B cell (primary cell): ENCODE measurements at regions not wholly inside any gene's neighbourhood (a gene's known extent, or its start where the extent isn't known, plus 50 kb on each side); places are given as distances from the start of the nearest gene placed in this dataset.

ENCODE experiments used
- ATAC-seq: fragments of 200-7000 bp; cut with Tn5 transposase; one replicate; pipeline ENCODE4 v1.10.0; 2021; ENCODE audit warnings: low read depth, mild to moderate bottlenecking, moderate number of reproducible peaks, moderate library complexity
- CTCF ChIA-PET: fragments of 350-600 bp; sonication (Branson Sonifier 250); formaldehyde crosslinking; loops from one replicate; lab custom pipeline; 2021; ENCODE audit warnings: antibody characterized with exemption, inconsistent platforms; lab: Charles Lee
- POLR2A ChIA-PET: fragments of 350-600 bp; sonication (Branson Sonifier 250); formaldehyde crosslinking; loops from one replicate; lab custom pipeline; 2021; ENCODE audit warnings: antibody characterized with exemption; lab: Charles Lee
- DNase-seq: peaks from one replicate; pipeline ENCODE4 v3.0.0; 2013
- H2AFZ ChIP-seq: 2 replicates; pipeline ENCODE4 v1.6.1; 2012; ENCODE audit warnings: mild to moderate bottlenecking, low read depth, low read length; ENCODE audit not compliant: insufficient read depth, poor library complexity, severe bottlenecking
- H3K27ac ChIP-seq, 2 donors: 1 replicate in 1 of 2; 2 replicates in 1 of 2; pipeline ENCODE4 v1.5.1; 2012 to 2013; ENCODE audit warnings: low read length in 2 of 2, mild to moderate bottlenecking in 2 of 2, moderate library complexity in 1 of 2
- H3K27me3 ChIP-seq, 4 experiments: fragments of 200-600 bp in 1 of 4; sonication (generic) in 1 of 4; replicated peaks in 1 of 4; 1 replicate in 2 of 4; 2 replicates in 2 of 4; pipeline versions ENCODE4 v1.6.1 to v1.7.0; 2013 to 2016; ENCODE audit warnings: low read length in 3 of 4, mild to moderate bottlenecking in 2 of 4, mixed read lengths in 1 of 4, moderate library complexity in 1 of 4; ENCODE audit not compliant: insufficient read depth in 4 of 4, control insufficient read depth in 3 of 4; ENCODE audit errors: control extremely low read depth in 1 of 4
- H3K36me3 ChIP-seq, 2 experiments: replicated peaks in 1 of 2; 1 replicate in 1 of 2; 2 replicates in 1 of 2; pipeline versions ENCODE4 v1.6.1 to v1.7.1; 2013; ENCODE audit warnings: low read length in 1 of 2; ENCODE audit not compliant: insufficient read depth in 2 of 2, control insufficient read depth in 1 of 2; ENCODE audit errors: control extremely low read depth in 1 of 2, extremely low read depth in 1 of 2
- H3K4me1 ChIP-seq, 2 donors: fragments of 200-600 bp in 1 of 2; sonication (generic) in 1 of 2; 1 replicate in 1 of 2; 2 replicates in 1 of 2; pipeline versions ENCODE4 v1.5.1 to v1.6.1; 2013 to 2017; ENCODE audit warnings: low read length in 2 of 2; ENCODE audit not compliant: control insufficient read depth in 2 of 2, insufficient read depth in 2 of 2
- H3K4me2 ChIP-seq: replicated peaks from 2 replicates; pipeline ENCODE3; 2012; ENCODE audit warnings: mild to moderate bottlenecking, low read depth, low read length; ENCODE audit not compliant: poor library complexity, severe bottlenecking
- H3K4me3 ChIP-seq, 5 experiments: fragments of 200-600 bp in 1 of 5; sonication (generic) in 1 of 5; 1 replicate in 3 of 5; 2 replicates in 2 of 5; pipeline versions ENCODE4 v1.5.1 to v1.7.0; 2011 to 2016; ENCODE audit warnings: low read length in 4 of 5, mild to moderate bottlenecking in 4 of 5, low read depth in 2 of 5, control low read depth in 1 of 5, moderate library complexity in 1 of 5; ENCODE audit not compliant: insufficient read depth in 1 of 5; ENCODE audit errors: control extremely low read depth in 1 of 5, extremely low read depth in 1 of 5
- H3K79me2 ChIP-seq: fragments of 200-600 bp; sonication (generic); one replicate; pipeline ENCODE4 v1.6.0; 2016; ENCODE audit warnings: low read length; ENCODE audit not compliant: control insufficient read depth, insufficient read depth
- H3K9ac ChIP-seq: fragments of 200-600 bp; sonication (generic); 2 replicates; pipeline ENCODE4 v1.6.1; 2017; ENCODE audit warnings: mild to moderate bottlenecking, low read length, moderate library complexity
- H3K9me3 ChIP-seq, 3 donors: one replicate each; pipeline versions ENCODE4 v1.6.1 to v1.7.1; 2013; ENCODE audit warnings: low read length in 2 of 3; ENCODE audit not compliant: control insufficient read depth in 2 of 3, insufficient read depth in 1 of 3; ENCODE audit errors: control extremely low read depth in 1 of 3
- H4K20me1 ChIP-seq: 2 replicates; pipeline ENCODE4 v1.6.0; 2012; ENCODE audit warnings: mild to moderate bottlenecking, low read length; ENCODE audit not compliant: insufficient read depth, control insufficient read depth, poor library complexity, severe bottlenecking
- H3K27ac Mint-ChIP-seq: one replicate; pipeline ENCODE4 v1.8.0; 2021; ENCODE audit warnings: mixed read lengths
- H3K27me3 Mint-ChIP-seq: one replicate; pipeline ENCODE4 v1.8.0; 2021; ENCODE audit warnings: mixed read lengths
- H3K4me1 Mint-ChIP-seq: one replicate; pipeline ENCODE4 v1.8.0; 2021; ENCODE audit warnings: mixed read lengths
- H3K4me3 Mint-ChIP-seq: one replicate; pipeline ENCODE4 v1.8.0; 2021; ENCODE audit warnings: mixed read lengths
- H3K9me3 Mint-ChIP-seq: one replicate; pipeline ENCODE4 v1.8.0; 2022; ENCODE audit warnings: mixed read lengths; ENCODE audit not compliant: insufficient read depth
- CTCF ChIP-seq: fragments of 200-600 bp; IDR thresholded peaks from one replicate; pipeline ENCODE4 v1.8.0; 2022; ENCODE audit warnings: antibody characterized with exemption, mild to moderate bottlenecking
- EZH2 ChIP-seq: IDR thresholded peaks from 2 replicates; pipeline ENCODE4 v1.6.1; 2012; ENCODE audit warnings: borderline replicate concordance, low read depth, mild to moderate bottlenecking, moderate library complexity, low read length; ENCODE audit not compliant: insufficient read depth, poor library complexity, severe bottlenecking
- WGBS: methylation state at CpG from one replicate; pipeline ENCODE4 v1.1.5; 2013; ENCODE audit warnings: missing lambda C conversion rate; ENCODE audit not compliant: insufficient coverage; 5-methylcytosine and 5-hydroxymethylcytosine counted together
- intact Hi-C: fragments of 100-400 bp; cut with micrococcal nuclease; formaldehyde crosslinking; loops from one replicate; pipeline ENCODE4 v1.10.0; 2022

GRCh38 chr2:22673529-22673928 lies 711.5 kb upstream of the KLHL29 start:
- Mint-ChIP-seq H3K27me3 (no peaks in the 10 kb centered on the region), H3K27ac (no peak overlapping the region), H3K4me3 (no peak overlapping the region), H3K9me3 (peaks cover 2% of the 10 kb centered on the region), H3K4me1 (no peaks in the 10 kb centered on the region)
- no peaks in the 10 kb centered on the region for H3K79me2 ChIP-seq
- no peaks in the 10 kb centered on the region for H3K36me3 ChIP-seq
- no CpG with 5 or more reads among the region's 6 CpGs for WGBS
- CTCF ChIA-PET, result no interaction called here
- ATAC-seq (no peak), DNase-seq (no peak)
- POLR2A ChIA-PET, result no interaction called here
- H3K4me2 ChIP-seq, result no peak overlapping the region
- no peak overlapping the region for H3K4me3 ChIP-seq
- no peaks in the 10 kb centered on the region for H3K27me3 ChIP-seq
- H3K27ac ChIP-seq, result no peak overlapping the region
- H2AFZ ChIP-seq, result no peak overlapping the region
- no peaks in the 10 kb centered on the region for H4K20me1 ChIP-seq
- TF ChIP-seq EZH2 (no peak), CTCF (no peak)
- no peaks in the 10 kb centered on the region for H3K9me3 ChIP-seq
- intact Hi-C loops, result no loop called here
- no peak overlapping the region for H3K9ac ChIP-seq
- no peaks in the 10 kb centered on the region for H3K4me1 ChIP-seq

GRCh38 chr2:22683914-22684313 lies 701.1 kb upstream of the KLHL29 start:
- no peaks in the 10 kb centered on the region for H4K20me1 ChIP-seq
- no peaks in the 10 kb centered on the region for H3K36me3 ChIP-seq
- DNase-seq (no peak), ATAC-seq (no peak)
- CTCF ChIA-PET, result no interaction called here
- no peak overlapping the region for H2AFZ ChIP-seq
- Mint-ChIP-seq H3K4me1 (no peaks in the 10 kb centered on the region), H3K4me3 (no peak overlapping the region), H3K9me3 (peaks cover 3% of the 10 kb centered on the region), H3K27ac (no peak overlapping the region), H3K27me3 (no peaks in the 10 kb centered on the region)
- intact Hi-C loops, result no loop called here
- H3K27me3 ChIP-seq, result no peaks in the 10 kb centered on the region
- H3K4me3 ChIP-seq, result no peak overlapping the region
- H3K4me2 ChIP-seq, result no peak overlapping the region
- H3K4me1 ChIP-seq, result no peaks in the 10 kb centered on the region
- H3K79me2 ChIP-seq, result no peaks in the 10 kb centered on the region
- H3K9ac ChIP-seq, result no peak overlapping the region
- no peak for TF ChIP-seq CTCF
- TF ChIP-seq EZH2, result no peak
- H3K9me3 ChIP-seq, result no peaks in the 10 kb centered on the region
- no peak overlapping the region for H3K27ac ChIP-seq
- 57% methylated on average over 1 of the region's 1 CpG for WGBS
- POLR2A ChIA-PET, result no interaction called here
